ENCODE measurements at regions not wholly inside any gene's neighbourhood (a gene's known extent, or its start where the extent isn't known, plus 50 kb on each side); places are given as distances from the start of the nearest gene placed in this dataset.

DNA sequence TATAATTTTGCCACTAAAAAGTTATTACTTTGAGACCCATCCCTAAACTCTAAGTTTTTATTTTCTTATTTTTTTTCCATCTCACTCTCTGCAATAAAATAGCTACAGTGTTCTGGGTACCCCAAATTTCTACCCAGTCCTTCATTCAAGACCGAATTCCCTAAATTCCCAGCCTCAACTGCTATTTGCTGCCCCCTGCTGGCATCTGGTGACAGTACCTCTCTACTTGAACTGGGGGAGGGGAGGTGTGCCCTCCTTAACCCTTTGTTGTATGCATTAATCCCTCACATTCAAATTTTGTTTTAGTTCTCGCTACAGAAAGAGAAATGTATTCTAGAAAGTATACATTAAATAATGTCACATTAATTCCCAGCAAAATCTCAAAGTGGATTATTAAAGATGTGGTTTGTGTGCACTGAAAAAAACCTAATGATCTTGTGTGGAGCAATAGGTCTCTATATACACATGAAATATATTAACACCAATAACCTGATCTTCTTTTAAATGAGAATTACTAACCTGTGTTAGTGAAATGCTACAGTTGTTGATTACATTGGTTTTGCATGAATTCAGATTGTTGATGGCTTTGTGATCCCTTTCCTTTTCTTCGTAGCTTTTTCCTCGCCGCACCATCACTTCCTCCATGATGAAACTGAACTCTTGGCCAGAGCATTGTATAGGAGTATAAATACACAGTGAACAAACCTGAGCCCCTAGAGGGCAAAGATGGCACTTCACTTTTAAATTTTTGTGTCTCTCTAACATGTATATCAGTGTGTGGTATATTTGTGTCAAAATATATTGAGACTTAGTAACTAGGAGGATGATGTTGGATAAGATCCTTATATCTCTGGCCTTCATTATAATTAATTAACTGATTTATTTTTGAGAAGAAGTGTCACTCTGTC, 590.0 kb downstream of the METTL15 start:
- FAIRE-seq = peak; percentile 51

DNA sequence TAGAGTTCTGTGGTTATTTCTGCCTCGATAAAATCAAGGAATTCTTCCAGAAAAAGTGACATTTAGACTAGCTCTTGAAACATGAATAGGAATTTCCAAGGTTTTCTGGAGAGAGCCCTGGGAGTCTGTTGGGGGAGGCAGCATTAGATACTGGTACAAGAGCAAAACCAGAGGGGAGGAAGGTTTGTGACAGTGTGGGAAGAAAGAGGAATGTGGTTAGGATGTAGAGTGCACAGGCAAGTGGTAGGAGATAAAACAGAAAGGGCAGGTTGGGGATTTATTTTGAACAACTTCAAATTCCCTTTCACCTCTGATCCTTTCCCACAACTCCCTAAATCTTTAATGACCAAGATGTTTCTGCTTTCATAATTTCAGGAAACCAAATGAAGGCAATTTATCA, 588.4 kb downstream of the METTL15 start:
- DNase-seq (ENCODE audit: insufficient read length) = no peak
- TF ChIP-seq TAF1 (IDR thresholded peaks at IDR 0.05; ENCODE audit: borderline replicate concordance, low read depth, low read length) (no peak), POLR2AphosphoS5 (IDR thresholded peaks at IDR 0.05; ENCODE audit: low read depth, low read length) (no peak), POLR2A (IDR thresholded peaks at IDR 0.05; ENCODE audit: low read depth, low read length) (no peak)
- FAIRE-seq = no peak

More for the DNA sequence above, 590.0 kb downstream of the METTL15 start:
- no peak for DNase-seq (ENCODE audit: insufficient read length)
- TF ChIP-seq TAF1 (IDR thresholded peaks at IDR 0.05; ENCODE audit: borderline replicate concordance, low read depth, low read length) = no peak
- TF ChIP-seq POLR2AphosphoS5 (IDR thresholded peaks at IDR 0.05; ENCODE audit: low read depth, low read length) = no peak
- no peak for TF ChIP-seq POLR2A (IDR thresholded peaks at IDR 0.05; ENCODE audit: low read depth, low read length)

DNA sequence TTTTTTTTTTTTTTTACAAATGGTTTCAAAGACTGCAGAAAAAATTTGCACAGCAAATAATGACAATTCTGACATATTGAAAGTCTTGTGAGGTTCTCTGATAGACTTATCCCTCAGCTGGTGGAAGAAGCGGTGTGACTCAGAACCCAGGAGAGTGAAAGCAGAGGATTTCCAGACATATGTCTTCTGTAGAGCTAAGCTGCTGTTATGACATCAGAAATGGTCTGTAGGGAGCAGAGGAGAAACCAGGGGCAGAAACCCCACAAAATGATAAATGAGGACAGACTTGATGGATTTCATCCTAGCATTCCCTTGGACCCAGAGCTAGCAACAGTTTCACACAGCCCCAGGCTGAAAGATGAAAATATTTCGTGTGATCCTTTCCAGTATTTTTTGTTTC, 582.6 kb downstream of the METTL15 start:
- FAIRE-seq (no peak), DNase-seq (ENCODE audit: insufficient read length) (no peak)
- TF ChIP-seq TAF1 (IDR thresholded peaks at IDR 0.05; ENCODE audit: borderline replicate concordance, low read depth, low read length) (no peak), POLR2AphosphoS5 (IDR thresholded peaks at IDR 0.05; ENCODE audit: low read depth, low read length) (no peak), POLR2A (IDR thresholded peaks at IDR 0.05; ENCODE audit: low read depth, low read length) (no peak)

DNA sequence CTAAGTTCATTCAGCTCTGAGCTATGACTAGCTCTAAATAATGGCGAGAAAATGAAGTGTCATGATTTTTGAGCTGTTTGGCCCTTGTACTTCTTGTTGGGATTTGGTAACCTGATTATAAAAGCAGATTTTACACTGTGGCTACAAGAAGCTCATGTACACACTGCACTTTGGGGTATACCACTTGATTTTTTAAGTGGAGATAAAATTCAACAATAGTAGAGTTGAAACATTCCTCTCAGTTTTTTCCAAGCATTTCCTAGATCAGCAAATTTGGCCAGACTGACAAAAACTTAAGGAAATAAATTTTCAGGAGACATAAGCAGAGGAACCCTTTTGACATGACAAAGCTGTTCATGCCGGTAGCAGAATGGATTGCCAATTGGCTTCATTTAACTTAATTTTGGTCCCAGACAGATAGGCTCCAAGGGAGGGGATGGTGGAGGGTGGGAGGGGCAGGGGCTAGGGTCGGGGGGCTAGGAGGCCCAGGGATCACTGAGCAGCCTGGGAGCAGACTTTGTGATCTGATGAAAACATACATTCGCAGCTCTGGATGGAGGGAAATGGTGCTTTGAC, 575.9 kb downstream of the METTL15 start:
- DNase-seq (ENCODE audit: insufficient read length) (no peak), FAIRE-seq (no peak)
- no peak for TF ChIP-seq POLR2AphosphoS5 (IDR thresholded peaks at IDR 0.05; ENCODE audit: low read depth, low read length)
- no peak for TF ChIP-seq TAF1 (IDR thresholded peaks at IDR 0.05; ENCODE audit: borderline replicate concordance, low read depth, low read length)
- TF ChIP-seq POLR2A (IDR thresholded peaks at IDR 0.05; ENCODE audit: low read depth, low read length) = no peak

DNA sequence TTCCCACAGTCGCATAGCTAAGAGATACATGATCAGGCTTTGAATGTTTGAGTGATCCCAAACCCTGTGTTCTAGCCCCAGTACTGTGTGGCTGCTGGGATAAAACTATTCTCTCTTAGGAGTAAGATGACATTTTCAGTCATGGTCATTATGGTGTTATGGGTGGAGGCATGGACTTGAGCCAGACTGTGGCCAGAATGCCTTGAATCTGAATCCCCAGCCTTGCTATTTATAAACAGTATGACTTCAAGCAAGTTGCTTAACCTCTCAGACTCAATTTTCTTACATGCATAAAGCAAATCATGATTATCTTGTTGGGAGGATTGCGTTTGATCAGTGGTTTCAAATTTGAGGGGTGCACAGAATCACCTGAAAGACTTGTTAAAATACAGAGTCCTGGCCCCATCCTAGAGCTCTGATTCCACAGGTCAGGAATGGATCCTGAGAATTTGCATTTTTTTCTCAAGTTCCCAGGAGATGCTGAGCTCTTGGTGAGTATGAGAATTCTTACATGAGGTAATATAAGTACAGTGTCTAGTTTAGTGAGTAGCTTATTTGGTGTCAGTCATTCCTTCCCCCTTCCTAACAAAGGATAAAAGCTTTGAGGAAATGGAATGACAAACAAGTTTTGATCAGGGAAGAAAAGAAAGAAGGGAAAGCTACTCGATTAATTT, 571.7 kb downstream of the METTL15 start:
- no peak for TF ChIP-seq TAF1 (IDR thresholded peaks at IDR 0.05; ENCODE audit: borderline replicate concordance, low read depth, low read length)
- TF ChIP-seq POLR2A (IDR thresholded peaks at IDR 0.05; ENCODE audit: low read depth, low read length) = no peak
- no peak for TF ChIP-seq POLR2AphosphoS5 (IDR thresholded peaks at IDR 0.05; ENCODE audit: low read depth, low read length)
- DNase-seq (ENCODE audit: insufficient read length) (no peak), FAIRE-seq (no peak)

DNA sequence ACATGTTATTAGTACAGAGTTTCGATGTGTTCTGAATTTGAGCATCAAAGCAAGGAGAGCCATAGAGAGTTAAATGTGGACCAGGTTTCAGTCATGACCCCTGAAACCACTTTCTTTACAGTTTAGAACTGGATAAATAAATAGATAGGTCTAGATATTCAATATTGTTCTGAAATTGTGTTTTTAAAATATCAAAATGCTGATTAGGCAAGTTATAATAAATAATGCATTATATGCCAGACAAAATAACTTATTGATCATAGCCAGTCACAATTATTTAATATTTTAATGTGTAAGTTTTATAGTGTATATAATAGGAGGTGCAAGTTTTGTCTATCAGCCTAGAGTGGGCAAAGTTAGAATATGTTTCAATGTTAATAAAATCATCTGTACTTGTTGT, 569.5 kb downstream of the METTL15 start:
- DNase-seq (ENCODE audit: insufficient read length) (no peak), FAIRE-seq (no peak)
- TF ChIP-seq POLR2AphosphoS5 (IDR thresholded peaks at IDR 0.05; ENCODE audit: low read depth, low read length) (no peak), POLR2A (IDR thresholded peaks at IDR 0.05; ENCODE audit: low read depth, low read length) (no peak), TAF1 (IDR thresholded peaks at IDR 0.05; ENCODE audit: borderline replicate concordance, low read depth, low read length) (no peak)

DNA sequence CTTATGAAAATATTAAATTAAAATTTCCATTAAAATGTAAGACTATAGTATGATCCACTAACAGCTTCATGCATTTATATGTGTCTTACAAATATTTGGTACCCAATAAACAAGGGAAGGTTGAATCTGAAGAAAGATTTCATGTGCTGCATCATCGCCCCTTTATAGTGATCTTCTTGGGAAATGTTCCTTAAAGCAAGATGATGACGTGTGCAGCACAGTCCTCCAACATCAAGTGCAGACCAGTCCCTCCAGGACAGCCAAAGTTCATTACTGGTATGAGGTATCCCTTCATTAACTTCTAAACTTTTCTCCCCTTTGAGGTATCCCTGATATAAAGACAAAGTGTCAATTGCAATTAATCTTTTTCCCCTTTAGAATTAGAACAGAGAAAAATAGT, 567.0 kb downstream of the METTL15 start:
- DNase-seq (ENCODE audit: insufficient read length) = no peak
- FAIRE-seq = no peak
- no peak for TF ChIP-seq POLR2A (IDR thresholded peaks at IDR 0.05; ENCODE audit: low read depth, low read length)
- no peak for TF ChIP-seq TAF1 (IDR thresholded peaks at IDR 0.05; ENCODE audit: borderline replicate concordance, low read depth, low read length)
- TF ChIP-seq POLR2AphosphoS5 (IDR thresholded peaks at IDR 0.05; ENCODE audit: low read depth, low read length) = no peak

DNA sequence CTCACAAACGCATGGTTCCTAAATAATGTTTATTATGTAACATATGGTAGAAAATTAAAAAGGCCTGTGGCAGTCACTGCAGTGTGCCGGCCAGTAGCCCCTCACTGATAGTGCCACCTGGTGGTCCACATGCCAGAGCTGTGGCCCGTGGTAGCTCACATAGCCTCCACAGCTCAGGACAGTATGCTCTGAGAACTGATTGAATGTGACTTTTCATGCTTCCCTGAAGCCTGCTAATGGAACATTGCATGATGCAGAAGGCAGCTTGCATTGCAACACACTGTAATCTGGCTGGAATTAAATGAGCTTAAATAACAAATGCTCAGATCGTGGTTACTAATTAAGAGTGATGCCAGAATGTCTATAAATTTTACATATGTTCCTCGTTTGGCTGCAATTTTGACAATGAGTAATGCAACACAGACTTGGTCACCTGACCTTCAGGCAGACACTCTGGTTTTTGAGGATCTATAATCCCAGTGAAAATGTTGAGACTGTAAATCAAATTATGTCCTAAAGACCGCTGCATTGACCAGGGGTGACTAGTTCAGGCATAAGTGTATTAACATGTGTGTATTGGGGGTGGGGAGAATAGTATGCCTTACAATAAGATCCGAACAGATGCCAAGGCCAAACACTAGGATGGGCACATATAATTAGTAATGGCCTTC, 566.4 kb downstream of the METTL15 start:
- TF ChIP-seq POLR2AphosphoS5 (IDR thresholded peaks at IDR 0.05; ENCODE audit: low read depth, low read length) (no peak), POLR2A (IDR thresholded peaks at IDR 0.05; ENCODE audit: low read depth, low read length) (no peak), TAF1 (IDR thresholded peaks at IDR 0.05; ENCODE audit: borderline replicate concordance, low read depth, low read length) (no peak)
- FAIRE-seq (peak; percentile 57), DNase-seq (ENCODE audit: insufficient read length) (no peak)

DNA sequence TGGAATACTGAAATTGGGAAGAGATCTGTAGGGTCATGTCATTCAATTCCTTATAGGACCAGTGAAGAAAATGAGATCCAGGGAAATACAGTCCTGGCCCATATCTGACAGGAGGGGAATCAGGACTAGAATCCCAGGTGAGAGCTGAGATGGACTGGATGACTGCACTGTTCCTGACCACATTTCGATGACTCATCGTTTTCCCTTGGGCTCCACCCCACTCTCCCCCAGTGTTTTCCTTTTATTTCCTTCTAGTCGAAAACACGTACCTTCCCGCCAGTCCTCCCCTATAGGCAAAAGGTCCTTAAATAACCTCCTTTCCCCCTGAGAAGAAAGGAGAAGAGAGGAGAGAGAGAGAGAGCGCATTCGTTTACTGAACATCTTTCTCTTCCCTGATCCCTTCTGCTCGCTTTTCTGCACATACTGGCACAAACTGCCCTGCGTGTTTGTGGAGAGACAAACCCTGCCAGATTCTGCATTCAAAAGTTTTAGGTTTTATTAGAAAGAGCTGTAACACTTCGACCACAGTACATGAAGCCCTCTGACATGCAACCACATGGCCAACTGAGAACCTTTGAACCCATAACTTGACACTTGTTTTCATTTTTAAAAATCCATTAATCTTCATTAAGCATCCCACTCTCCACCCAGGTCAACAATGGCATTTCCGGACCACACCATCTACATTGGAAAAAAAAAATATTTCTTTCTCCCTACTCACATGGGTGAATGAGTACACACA, 565.7 kb downstream of the METTL15 start:
- no peak for TF ChIP-seq POLR2A (IDR thresholded peaks at IDR 0.05; ENCODE audit: low read depth, low read length)
- no peak for TF ChIP-seq TAF1 (IDR thresholded peaks at IDR 0.05; ENCODE audit: borderline replicate concordance, low read depth, low read length)
- no peak for TF ChIP-seq POLR2AphosphoS5 (IDR thresholded peaks at IDR 0.05; ENCODE audit: low read depth, low read length)
- DNase-seq (ENCODE audit: insufficient read length) (no peak), FAIRE-seq (no peak)

DNA sequence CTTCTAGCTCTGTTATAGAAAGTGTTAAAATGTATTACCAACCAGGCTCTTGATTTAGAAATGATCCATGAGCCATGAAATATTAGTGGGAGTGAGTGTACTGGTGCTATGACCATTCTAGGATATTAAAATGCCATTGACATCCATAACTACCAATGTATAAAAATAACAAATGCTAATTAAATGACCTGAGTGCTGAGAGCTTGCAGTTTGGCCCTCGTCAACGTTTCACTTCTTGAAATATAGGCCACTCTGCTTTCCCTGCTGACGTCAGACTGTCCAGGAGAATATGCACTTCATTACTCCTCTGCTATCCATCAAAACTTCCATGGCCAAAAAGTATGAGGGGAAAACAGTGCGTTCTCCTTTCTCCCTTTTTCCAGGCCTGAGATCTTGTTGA, 563.1 kb downstream of the METTL15 start:
- FAIRE-seq (no peak), DNase-seq (ENCODE audit: insufficient read length) (no peak)
- TF ChIP-seq POLR2AphosphoS5 (IDR thresholded peaks at IDR 0.05; ENCODE audit: low read depth, low read length) (no peak), TAF1 (IDR thresholded peaks at IDR 0.05; ENCODE audit: borderline replicate concordance, low read depth, low read length) (no peak), POLR2A (IDR thresholded peaks at IDR 0.05; ENCODE audit: low read depth, low read length) (no peak)
